ENCODE measurements at regions not wholly inside any gene's neighbourhood (a gene's known extent, or its start where the extent isn't known, plus 50 kb on each side); places are given as distances from the start of the nearest gene placed in this dataset.
"Not testable (repeated sequence)": the region's sequence is repeated elsewhere in the genome, so short reads cannot be mapped to it uniquely, and the experiment has no call there.

DNA sequence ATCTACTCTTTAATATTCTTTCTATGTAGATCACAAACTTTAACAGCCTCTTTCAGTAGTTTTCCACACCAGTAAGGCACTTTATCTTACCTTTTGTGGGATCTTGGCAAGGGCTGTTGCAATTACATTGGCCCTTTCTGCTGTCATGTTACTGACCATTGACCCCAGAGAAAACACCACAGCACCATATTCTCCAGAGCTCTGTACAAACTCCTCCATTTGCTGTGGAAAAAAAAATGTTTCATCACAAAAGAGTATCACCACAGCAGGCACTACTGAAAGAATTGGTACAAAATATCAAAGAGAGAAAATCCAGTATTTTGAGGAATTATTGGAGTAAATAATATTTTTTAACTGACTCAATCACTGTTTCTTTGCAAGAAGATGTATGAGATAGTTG is 62.3 kb upstream of the UGT2A3 start:
- DNase-seq (ENCODE audit: low read depth); H3K4me3 ChIP-seq (ENCODE audit: low read depth, low read length): not testable (repeated sequence)

DNA sequence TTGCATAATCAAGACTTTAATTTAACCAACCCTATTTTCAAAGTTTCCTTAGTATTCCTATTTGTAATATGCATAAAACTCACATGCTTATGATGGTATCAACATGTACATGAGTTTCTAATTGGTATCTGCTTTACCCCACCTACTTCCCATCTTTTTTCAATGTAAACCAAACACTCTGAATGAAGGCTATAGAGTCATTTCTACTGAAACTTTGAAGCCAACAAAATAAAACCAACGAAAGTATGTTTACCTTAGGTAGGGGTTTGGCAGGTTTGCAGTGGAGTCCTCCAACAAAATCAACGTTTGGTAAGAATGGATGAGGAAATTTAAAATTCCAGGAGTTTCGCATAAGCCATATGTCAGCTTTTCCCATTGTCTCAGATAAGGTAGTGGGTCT is 66.4 kb upstream of the UGT2A3 start:
- not testable (repeated sequence) for H3K4me3 ChIP-seq (ENCODE audit: low read depth, low read length); DNase-seq (ENCODE audit: low read depth)

DNA sequence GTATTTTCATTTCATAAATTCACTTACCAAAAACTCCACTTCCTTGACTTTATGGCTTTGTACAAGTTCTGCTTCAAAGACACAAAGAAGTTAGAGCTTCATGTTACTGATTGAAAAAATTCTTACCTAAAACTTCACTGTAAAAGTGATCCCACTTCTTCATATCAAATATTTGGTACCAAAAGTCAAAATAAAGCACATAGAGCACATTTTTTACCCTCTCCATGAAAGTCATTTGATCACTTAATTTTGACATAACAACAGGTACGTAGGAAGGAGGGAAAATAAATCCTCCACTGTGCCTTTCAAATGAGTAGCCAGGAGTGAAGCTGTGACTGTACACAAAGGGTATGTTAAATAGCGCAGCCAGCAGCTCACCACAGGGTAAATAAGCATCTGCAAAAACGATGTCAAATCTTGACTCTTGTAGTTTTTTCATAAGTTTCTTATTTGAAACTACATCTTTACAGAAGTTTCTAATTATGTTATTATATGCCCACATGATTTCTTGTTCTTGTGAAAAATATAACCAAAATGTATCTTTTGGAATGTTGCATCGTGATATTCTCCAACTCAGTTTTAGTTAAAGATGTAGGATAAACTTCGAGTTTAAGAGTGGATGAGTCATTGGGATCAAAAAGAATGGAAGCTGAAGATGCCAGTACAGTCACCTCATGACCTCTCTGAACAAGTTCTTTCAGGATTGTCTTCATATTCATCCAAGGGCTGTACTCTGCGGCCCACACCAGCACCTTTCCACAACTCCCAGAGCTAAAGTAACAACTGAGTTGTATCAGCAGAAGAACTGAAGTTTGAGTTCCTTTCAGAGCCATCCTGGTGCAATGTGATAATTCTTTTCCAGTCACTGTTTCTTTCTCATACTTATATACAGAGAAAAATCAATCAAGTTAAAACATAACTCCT is 68.2 kb upstream of the UGT2A3 start:
- not testable (repeated sequence) for H3K4me3 ChIP-seq (ENCODE audit: low read depth, low read length); DNase-seq (ENCODE audit: low read depth)

DNA sequence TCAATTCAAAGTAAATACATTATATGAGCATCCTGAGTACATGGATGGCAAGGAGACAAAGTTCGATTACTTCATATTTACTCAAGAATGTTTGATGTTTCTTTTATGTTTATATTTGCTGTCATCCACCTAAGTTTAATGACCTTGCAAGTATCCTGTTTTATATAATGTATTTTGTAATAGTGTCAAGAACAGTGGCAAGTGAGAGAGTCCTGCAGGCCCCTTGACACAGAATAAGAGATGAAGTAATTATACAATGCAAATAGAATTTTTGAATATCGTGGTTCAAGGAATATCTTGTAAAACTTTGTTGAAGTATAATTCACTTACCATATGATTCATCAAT is 68.8 kb upstream of the UGT2A3 start:
- H3K4me3 ChIP-seq (ENCODE audit: low read depth, low read length); DNase-seq (ENCODE audit: low read depth): not testable (repeated sequence)

DNA sequence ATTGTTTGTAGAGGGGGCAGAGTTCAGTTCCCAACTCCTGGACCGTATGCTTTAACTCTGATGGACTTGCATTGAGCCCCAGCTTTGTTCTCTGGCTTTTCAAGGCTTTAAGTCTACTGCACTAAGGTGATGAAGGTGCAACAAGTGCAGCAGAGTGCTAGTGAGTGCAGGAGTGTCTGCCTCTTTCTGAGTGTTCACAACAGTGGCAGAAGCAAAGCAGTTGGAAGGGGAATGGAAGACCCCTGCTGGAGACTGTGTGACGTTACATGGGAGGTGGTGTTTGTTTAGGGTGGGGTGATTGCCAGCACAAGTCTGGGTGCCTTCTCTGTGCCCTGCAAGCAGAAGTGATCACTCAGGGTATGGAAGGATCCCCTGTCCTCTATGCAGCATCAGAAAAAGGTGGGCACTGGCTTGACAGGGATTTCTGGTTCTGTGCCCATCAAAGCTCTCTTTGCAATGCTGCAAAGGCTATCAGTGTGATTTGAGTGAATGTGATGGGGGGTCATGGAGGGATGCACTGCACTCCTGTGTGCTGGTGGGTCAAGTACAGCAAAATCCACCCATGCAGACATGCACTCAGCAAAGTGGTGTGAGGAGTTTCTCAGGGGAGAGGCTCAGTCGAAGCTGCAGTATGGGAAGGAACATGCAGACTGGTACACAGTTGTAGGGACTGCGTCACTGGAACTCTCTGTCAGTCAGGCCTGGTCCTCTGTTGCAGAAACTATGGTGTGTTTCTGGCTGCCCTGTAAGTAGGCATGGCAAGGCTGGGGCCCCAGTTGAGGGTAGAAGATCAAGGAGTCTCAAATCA is 70.9 kb upstream of the UGT2B7 start:
- peak; percentile 17 for DNase-seq (ENCODE audit: low read depth)

DNA sequence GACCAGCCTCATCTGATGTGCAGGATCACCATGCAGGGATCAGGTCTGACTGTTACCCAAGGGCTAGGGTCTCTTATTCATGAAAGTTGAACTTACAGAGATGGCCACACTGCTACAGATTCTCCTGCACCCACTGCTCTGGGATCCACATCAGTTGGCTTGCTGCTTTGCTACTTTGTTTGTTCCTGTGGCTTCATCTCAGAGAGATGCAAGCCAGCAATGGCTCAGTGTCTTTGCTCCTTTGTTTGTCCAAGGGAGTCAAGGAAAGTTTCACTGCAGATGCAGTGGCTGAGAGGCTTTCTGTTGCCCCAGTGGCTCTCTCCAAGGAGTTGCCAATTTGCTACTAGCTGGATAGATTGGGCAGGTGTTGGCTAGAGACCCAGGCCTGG is 70.3 kb upstream of the UGT2B7 start:
- TF ChIP-seq, protein P1, sequence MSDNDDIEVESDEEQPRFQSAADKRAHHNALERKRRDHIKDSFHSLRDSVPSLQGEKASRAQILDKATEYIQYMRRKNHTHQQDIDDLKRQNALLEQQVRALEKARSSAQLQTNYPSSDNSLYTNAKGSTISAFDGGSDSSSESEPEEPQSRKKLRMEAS (IDR thresholded peaks at IDR 0.05; ENCODE audit: low read depth, low read length), result no peak
- no peak overlapping the region for H3K4me3 ChIP-seq (ENCODE audit: low read depth, low read length)
- no peak for DNase-seq (ENCODE audit: low read depth)

More for the DNA sequence above, 70.9 kb upstream of the UGT2B7 start:
- H3K4me3 ChIP-seq (ENCODE audit: low read depth, low read length), result no peak overlapping the region
- no peak for TF ChIP-seq POLR2A (IDR thresholded peaks at IDR 0.05; ENCODE audit: extremely low read depth, insufficient read length)
- TF ChIP-seq, protein P2, sequence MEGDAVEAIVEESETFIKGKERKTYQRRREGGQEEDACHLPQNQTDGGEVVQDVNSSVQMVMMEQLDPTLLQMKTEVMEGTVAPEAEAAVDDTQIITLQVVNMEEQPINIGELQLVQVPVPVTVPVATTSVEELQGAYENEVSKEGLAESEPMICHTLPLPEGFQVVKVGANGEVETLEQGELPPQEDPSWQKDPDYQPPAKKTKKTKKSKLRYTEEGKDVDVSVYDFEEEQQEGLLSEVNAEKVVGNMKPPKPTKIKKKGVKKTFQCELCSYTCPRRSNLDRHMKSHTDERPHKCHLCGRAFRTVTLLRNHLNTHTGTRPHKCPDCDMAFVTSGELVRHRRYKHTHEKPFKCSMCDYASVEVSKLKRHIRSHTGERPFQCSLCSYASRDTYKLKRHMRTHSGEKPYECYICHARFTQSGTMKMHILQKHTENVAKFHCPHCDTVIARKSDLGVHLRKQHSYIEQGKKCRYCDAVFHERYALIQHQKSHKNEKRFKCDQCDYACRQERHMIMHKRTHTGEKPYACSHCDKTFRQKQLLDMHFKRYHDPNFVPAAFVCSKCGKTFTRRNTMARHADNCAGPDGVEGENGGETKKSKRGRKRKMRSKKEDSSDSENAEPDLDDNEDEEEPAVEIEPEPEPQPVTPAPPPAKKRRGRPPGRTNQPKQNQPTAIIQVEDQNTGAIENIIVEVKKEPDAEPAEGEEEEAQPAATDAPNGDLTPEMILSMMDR (IDR thresholded peaks at IDR 0.05; ENCODE audit: low read depth, low read length), result peak; percentile 17

DNA sequence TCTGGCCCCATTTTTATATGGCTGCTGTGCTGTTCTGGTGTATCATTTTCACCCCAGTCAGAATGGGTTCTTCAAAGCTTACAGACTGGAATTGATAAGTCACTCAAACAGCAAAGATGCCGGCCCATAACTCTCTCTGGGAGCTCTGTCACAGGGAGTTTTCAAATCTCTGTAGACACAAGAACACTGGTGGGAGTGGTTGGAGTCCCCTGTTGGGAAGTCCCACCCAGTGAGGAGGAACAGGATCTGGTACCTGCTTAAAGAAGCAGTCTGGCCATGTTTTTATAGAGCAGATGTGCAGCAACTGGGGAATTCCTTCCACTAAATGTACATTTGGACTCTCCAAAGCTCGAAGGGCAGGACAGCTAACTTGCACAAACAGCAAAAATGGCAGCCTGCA is 69.3 kb upstream of the UGT2B7 start:
- no peak overlapping the region for H3K4me3 ChIP-seq (ENCODE audit: low read depth, low read length)
- DNase-seq (ENCODE audit: low read depth), result no peak
- TF ChIP-seq, protein P2 (IDR thresholded peaks at IDR 0.05; ENCODE audit: low read depth, low read length), result no peak
- TF ChIP-seq POLR2A (IDR thresholded peaks at IDR 0.05; ENCODE audit: extremely low read depth, insufficient read length) (no peak), MYC (IDR thresholded peaks at IDR 0.05; ENCODE audit: low read depth, low read length) (no peak)
- TF ChIP-seq, protein P1 (IDR thresholded peaks at IDR 0.05; ENCODE audit: low read depth, low read length), result no peak

DNA sequence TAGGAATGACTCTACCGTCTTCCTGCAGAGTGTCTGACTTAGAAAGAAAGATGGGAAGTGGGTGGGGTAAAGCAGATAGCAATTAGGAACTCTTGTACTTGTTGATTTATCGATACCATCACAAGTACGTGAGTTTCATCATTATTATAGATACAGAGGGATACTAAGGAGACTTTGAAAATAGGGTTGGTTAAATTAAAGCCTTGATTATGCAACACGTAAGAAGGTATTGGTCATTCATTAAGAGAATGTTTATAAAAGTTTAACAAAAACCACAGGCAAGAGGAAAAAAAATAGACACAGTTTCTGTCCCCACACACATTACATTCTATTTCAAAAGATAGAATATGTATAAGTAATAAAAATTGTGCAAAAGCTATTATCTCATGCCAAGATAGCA is 65.9 kb upstream of the UGT2B7 start:
- H3K4me3 ChIP-seq (ENCODE audit: low read depth, low read length), result no peak overlapping the region
- TF ChIP-seq POLR2A (IDR thresholded peaks at IDR 0.05; ENCODE audit: extremely low read depth, insufficient read length), result no peak
- TF ChIP-seq, protein P1 (IDR thresholded peaks at IDR 0.05; ENCODE audit: low read depth, low read length), result no peak
- no peak for TF ChIP-seq MYC (IDR thresholded peaks at IDR 0.05; ENCODE audit: low read depth, low read length)
- TF ChIP-seq, protein P2 (IDR thresholded peaks at IDR 0.05; ENCODE audit: low read depth, low read length), result no peak
- no peak for DNase-seq (ENCODE audit: low read depth)

All from NB4 (cell line).